Memory B cell (primary cell): ENCODE measurements at regions not wholly inside any gene's neighbourhood (a gene's known extent, or its start where the extent isn't known, plus 50 kb on each side); places are given as distances from the start of the nearest gene placed in this dataset.
"Not testable (repeated sequence)": the region's sequence is repeated elsewhere in the genome, so short reads cannot be mapped to it uniquely, and the experiment has no call there.

Source experiments
- ATAC-seq: fragments of 150-1000 bp; cut with Tn5 transposase; 2 replicates; pipeline ENCODE4 v1.10.0; 2021; ENCODE audit warnings: low read depth, mild to moderate bottlenecking, moderate library complexity
- DNase-seq, 2 donors: peaks; one replicate each; pipeline ENCODE4 v3.0.0; 2022; ENCODE audit warnings: low spot score in 2 of 2
- H3K27ac Mint-ChIP-seq: one replicate; pipeline ENCODE4 v1.8.0; 2022; ENCODE audit warnings: mild to moderate bottlenecking, moderate library complexity, mixed read lengths
- H3K27me3 Mint-ChIP-seq: one replicate; pipeline ENCODE4 v1.8.0; 2022; ENCODE audit warnings: mixed read lengths
- H3K36me3 Mint-ChIP-seq: one replicate; pipeline ENCODE4 v1.8.0; 2022; ENCODE audit warnings: mild to moderate bottlenecking, mixed read lengths
- H3K4me1 Mint-ChIP-seq: one replicate; pipeline ENCODE4 v1.8.0; 2022; ENCODE audit warnings: mixed read lengths
- H3K4me3 Mint-ChIP-seq: one replicate; pipeline ENCODE4 v1.8.0; 2022; ENCODE audit warnings: mild to moderate bottlenecking, moderate library complexity, mixed read lengths
- H3K9me3 Mint-ChIP-seq: one replicate; pipeline ENCODE4 v1.8.0; 2022; ENCODE audit warnings: mixed read lengths

GRCh38 chr5:148880197-148880596, 53.8 kb downstream of the ADRB2 start:
- ATAC-seq (no peak), DNase-seq (no peak)
- peaks cover 9% of the 10 kb centered on the region for H3K36me3 Mint-ChIP-seq
- H3K4me3 Mint-ChIP-seq: no peak overlapping the region
- peaks cover 5% of the 10 kb centered on the region for H3K4me1 Mint-ChIP-seq
- H3K27me3 Mint-ChIP-seq: no peaks in the 10 kb centered on the region
- H3K27ac Mint-ChIP-seq: no peak overlapping the region
- no peaks in the 10 kb centered on the region for H3K9me3 Mint-ChIP-seq

GRCh38 chr5:148880696-148881095, 54.3 kb downstream of the ADRB2 start:
- no peak for DNase-seq
- no peak for ATAC-seq
- H3K4me1 Mint-ChIP-seq: peaks cover 5% of the 10 kb centered on the region
- H3K27me3 Mint-ChIP-seq: no peaks in the 10 kb centered on the region
- no peaks in the 10 kb centered on the region for H3K9me3 Mint-ChIP-seq
- no peak overlapping the region for H3K27ac Mint-ChIP-seq
- H3K36me3 Mint-ChIP-seq: peaks cover 13% of the 10 kb centered on the region
- no peak overlapping the region for H3K4me3 Mint-ChIP-seq

- no peaks in the 10 kb centered on the region for H3K27me3 Mint-ChIP-seq
- no peak for DNase-seq
- H3K27ac Mint-ChIP-seq: no peak overlapping the region
- H3K36me3 Mint-ChIP-seq: peaks cover 13% of the 10 kb centered on the region
- no peak for ATAC-seq
- H3K4me3 Mint-ChIP-seq: no peak overlapping the region
- H3K4me1 Mint-ChIP-seq: peaks cover 5% of the 10 kb centered on the region
- no peaks in the 10 kb centered on the region for H3K9me3 Mint-ChIP-seq
Measured at GRCh38 chr5:148882332-148882731, 55.9 kb downstream of the ADRB2 start.

GRCh38 chr5:148884339-148885020, 58.1 kb downstream of the ADRB2 start:
- peaks cover 13% of the 10 kb centered on the region for H3K36me3 Mint-ChIP-seq
- no peak for ATAC-seq
- no peak overlapping the region for H3K4me3 Mint-ChIP-seq
- DNase-seq: no peak
- peaks cover 5% of the 10 kb centered on the region for H3K4me1 Mint-ChIP-seq
- H3K27me3 Mint-ChIP-seq: peaks cover 4% of the 10 kb centered on the region
- no peak overlapping the region for H3K27ac Mint-ChIP-seq
- no peaks in the 10 kb centered on the region for H3K9me3 Mint-ChIP-seq

- H3K4me1 Mint-ChIP-seq: peaks cover under 1% of the 10 kb centered on the region
- H3K4me3 Mint-ChIP-seq: no peak overlapping the region
- ATAC-seq: no peak
Measured at GRCh38 chr5:148887123-148887881, 60.9 kb downstream of the ADRB2 start.

GRCh38 chr5:148889936-148890335, 63.5 kb downstream of the ADRB2 start:
- not testable (repeated sequence) for DNase-seq, ATAC-seq, H3K4me3 Mint-ChIP-seq, H3K36me3 Mint-ChIP-seq, H3K27me3 Mint-ChIP-seq, H3K27ac Mint-ChIP-seq, H3K4me1 Mint-ChIP-seq
- peaks cover 13% of the 10 kb centered on the region for H3K9me3 Mint-ChIP-seq

More at GRCh38 chr5:148887123-148887881, 60.9 kb downstream of the ADRB2 start:
- no peak overlapping the region for H3K27ac Mint-ChIP-seq
- peaks cover 8% of the 10 kb centered on the region for H3K27me3 Mint-ChIP-seq
- no peak for DNase-seq
- peaks cover 4% of the 10 kb centered on the region for H3K9me3 Mint-ChIP-seq
- H3K36me3 Mint-ChIP-seq: peaks cover 13% of the 10 kb centered on the region

GRCh38 chr5:148895441-148895840, 69.0 kb downstream of the ADRB2 start:
- H3K36me3 Mint-ChIP-seq, H3K27ac Mint-ChIP-seq, H3K4me1 Mint-ChIP-seq, DNase-seq, H3K4me3 Mint-ChIP-seq, H3K27me3 Mint-ChIP-seq, ATAC-seq: not testable (repeated sequence)
- H3K9me3 Mint-ChIP-seq: peaks cover 13% of the 10 kb centered on the region

- Mint-ChIP-seq H3K27ac (no peak overlapping the region), H3K4me3 (no peak overlapping the region)
Measured at GRCh38 chr5:148897842-148898241, 71.4 kb downstream of the ADRB2 start.

GRCh38 chr5:148898413-148899075, 72.1 kb downstream of the ADRB2 start:
- Mint-ChIP-seq H3K36me3 (peaks cover 3% of the 10 kb centered on the region), H3K27ac (no peak overlapping the region), H3K9me3 (peaks cover 11% of the 10 kb centered on the region), H3K4me1 (no peaks in the 10 kb centered on the region), H3K4me3 (no peak overlapping the region), H3K27me3 (no peaks in the 10 kb centered on the region)
- ATAC-seq: no peak
- no peak for DNase-seq

More at GRCh38 chr5:148897842-148898241, 71.4 kb downstream of the ADRB2 start:
- H3K27me3 Mint-ChIP-seq: peaks cover 1% of the 10 kb centered on the region
- peaks cover 3% of the 10 kb centered on the region for H3K36me3 Mint-ChIP-seq
- H3K4me1 Mint-ChIP-seq: no peaks in the 10 kb centered on the region
- ATAC-seq (no peak), DNase-seq (no peak)
- peaks cover 13% of the 10 kb centered on the region for H3K9me3 Mint-ChIP-seq

- Mint-ChIP-seq H3K36me3 (peaks cover 3% of the 10 kb centered on the region), H3K27me3 (no peaks in the 10 kb centered on the region), H3K27ac (no peak overlapping the region), H3K4me1 (no peaks in the 10 kb centered on the region), H3K9me3 (peaks cover 4% of the 10 kb centered on the region), H3K4me3 (no peak overlapping the region)
- DNase-seq (no peak), ATAC-seq (no peak)
Measured at GRCh38 chr5:148899993-148900392, 73.6 kb downstream of the ADRB2 start.

- ATAC-seq (no peak), DNase-seq (no peak)
- Mint-ChIP-seq H3K27me3 (no peaks in the 10 kb centered on the region), H3K36me3 (peaks cover 3% of the 10 kb centered on the region), H3K4me1 (no peaks in the 10 kb centered on the region), H3K4me3 (no peak overlapping the region), H3K27ac (no peak overlapping the region), H3K9me3 (no peaks in the 10 kb centered on the region)
Measured at GRCh38 chr5:148902478-148902877, 76.1 kb downstream of the ADRB2 start.

GRCh38 chr5:148903587-148903986, 77.2 kb downstream of the ADRB2 start:
- ATAC-seq (no peak), DNase-seq (no peak)
- H3K36me3 Mint-ChIP-seq: no peaks in the 10 kb centered on the region
- H3K4me3 Mint-ChIP-seq: no peak overlapping the region
- no peaks in the 10 kb centered on the region for H3K27me3 Mint-ChIP-seq
- no peaks in the 10 kb centered on the region for H3K9me3 Mint-ChIP-seq
- no peak overlapping the region for H3K27ac Mint-ChIP-seq
- no peaks in the 10 kb centered on the region for H3K4me1 Mint-ChIP-seq

GRCh38 chr5:148904440-148904839, 78.0 kb downstream of the ADRB2 start:
- H3K9me3 Mint-ChIP-seq: no peaks in the 10 kb centered on the region
- DNase-seq (no peak), ATAC-seq (no peak)
- no peaks in the 10 kb centered on the region for H3K27me3 Mint-ChIP-seq
- no peak overlapping the region for H3K4me3 Mint-ChIP-seq
- H3K27ac Mint-ChIP-seq: no peak overlapping the region
- no peaks in the 10 kb centered on the region for H3K4me1 Mint-ChIP-seq
- H3K36me3 Mint-ChIP-seq: no peaks in the 10 kb centered on the region

GRCh38 chr5:148905541-148905940, 79.1 kb downstream of the ADRB2 start:
- no peaks in the 10 kb centered on the region for H3K9me3 Mint-ChIP-seq
- no peak overlapping the region for H3K4me3 Mint-ChIP-seq
- peaks cover 3% of the 10 kb centered on the region for H3K27me3 Mint-ChIP-seq
- H3K36me3 Mint-ChIP-seq: no peaks in the 10 kb centered on the region
- H3K27ac Mint-ChIP-seq: no peak overlapping the region
- no peaks in the 10 kb centered on the region for H3K4me1 Mint-ChIP-seq
- ATAC-seq: no peak
- DNase-seq: no peak
